ENCODE measurements at regions not wholly inside any gene's neighbourhood (a gene's known extent, or its start where the extent isn't known, plus 50 kb on each side); places are given as distances from the start of the nearest gene placed in this dataset.

GRCh38 chr7:88635149-88635548 lies 124.4 kb upstream of the ZNF804B start:
- Histone ChIP-seq H2AFZ (ENCODE audit: low read depth, low read length) (no peak overlapping the region), H3K4me3 (ENCODE audit: low read depth in 1 of 2, low read length in 2 of 2) (no peak overlapping the region), H3K27me3 (ENCODE audit: insufficient read depth, low read length, poor library complexity) (no peaks in the 10 kb centered on the region), H3K9me3 (ENCODE audit: insufficient read depth, low read length, severe bottlenecking) (no peaks in the 10 kb centered on the region), H3K4me2 (ENCODE audit: insufficient read depth, low read length) (no peak overlapping the region), H3K36me3 (ENCODE audit: insufficient read depth, low read length) (no peaks in the 10 kb centered on the region), H3K79me2 (ENCODE audit: insufficient read depth, low read length) (no peaks in the 10 kb centered on the region), H3K27ac (ENCODE audit: low read length) (no peak overlapping the region), H3K4me1 (ENCODE audit: insufficient read depth, low read length) (no peaks in the 10 kb centered on the region), H3K9ac (ENCODE audit: low read depth, low read length) (no peak overlapping the region), H4K20me1 (ENCODE audit: insufficient read depth, low read length) (no peaks in the 10 kb centered on the region)
- no peak for DNase-seq
- TF ChIP-seq CTCF (IDR thresholded peaks at IDR 0.05; ENCODE audit: borderline replicate concordance, extremely low read depth, low read length, poor library complexity, severe bottlenecking), result no peak
- TF ChIP-seq EZH2 (IDR thresholded peaks at IDR 0.05; ENCODE audit: borderline replicate concordance, low read depth, low read length, severe bottlenecking), result no peak
- no peak for ATAC-seq (ENCODE audit: insufficient read depth, low read depth)

- Histone ChIP-seq H3K4me2 (ENCODE audit: insufficient read depth, low read length) (no peak overlapping the region), H2AFZ (ENCODE audit: low read depth, low read length) (no peak overlapping the region), H3K79me2 (ENCODE audit: insufficient read depth, low read length) (no peaks in the 10 kb centered on the region), H3K27me3 (ENCODE audit: insufficient read depth, low read length, poor library complexity) (no peaks in the 10 kb centered on the region), H3K9ac (ENCODE audit: low read depth, low read length) (no peak overlapping the region), H4K20me1 (ENCODE audit: insufficient read depth, low read length) (no peaks in the 10 kb centered on the region), H3K4me3 (ENCODE audit: low read depth in 1 of 2, low read length in 2 of 2) (no peak overlapping the region), H3K27ac (ENCODE audit: low read length) (no peak overlapping the region), H3K36me3 (ENCODE audit: insufficient read depth, low read length) (no peaks in the 10 kb centered on the region), H3K4me1 (ENCODE audit: insufficient read depth, low read length) (no peaks in the 10 kb centered on the region), H3K9me3 (ENCODE audit: insufficient read depth, low read length, severe bottlenecking) (no peaks in the 10 kb centered on the region)
- no peak for ATAC-seq (ENCODE audit: insufficient read depth, low read depth)
- TF ChIP-seq EZH2 (IDR thresholded peaks at IDR 0.05; ENCODE audit: borderline replicate concordance, low read depth, low read length, severe bottlenecking), result no peak
- no peak for TF ChIP-seq CTCF (IDR thresholded peaks at IDR 0.05; ENCODE audit: borderline replicate concordance, extremely low read depth, low read length, poor library complexity, severe bottlenecking)
- DNase-seq, result no peak
Measured at GRCh38 chr7:88629559-88629958, 129.9 kb upstream of the ZNF804B start.

- Histone ChIP-seq H3K36me3 (ENCODE audit: insufficient read depth, low read length) (no peaks in the 10 kb centered on the region), H3K79me2 (ENCODE audit: insufficient read depth, low read length) (no peaks in the 10 kb centered on the region), H3K9ac (ENCODE audit: low read depth, low read length) (no peak overlapping the region), H3K4me3 (ENCODE audit: low read depth in 1 of 2, low read length in 2 of 2) (no peak overlapping the region), H3K27ac (ENCODE audit: low read length) (no peak overlapping the region), H4K20me1 (ENCODE audit: insufficient read depth, low read length) (no peaks in the 10 kb centered on the region), H3K4me1 (ENCODE audit: insufficient read depth, low read length) (no peaks in the 10 kb centered on the region), H3K27me3 (ENCODE audit: insufficient read depth, low read length, poor library complexity) (no peaks in the 10 kb centered on the region), H3K9me3 (ENCODE audit: insufficient read depth, low read length, severe bottlenecking) (no peaks in the 10 kb centered on the region), H2AFZ (ENCODE audit: low read depth, low read length) (no peak overlapping the region), H3K4me2 (ENCODE audit: insufficient read depth, low read length) (no peak overlapping the region)
- ATAC-seq (ENCODE audit: insufficient read depth, low read depth), result no peak
- TF ChIP-seq EZH2 (IDR thresholded peaks at IDR 0.05; ENCODE audit: borderline replicate concordance, low read depth, low read length, severe bottlenecking) (no peak), CTCF (IDR thresholded peaks at IDR 0.05; ENCODE audit: borderline replicate concordance, extremely low read depth, low read length, poor library complexity, severe bottlenecking) (no peak)
- no peak for DNase-seq
Measured at GRCh38 chr7:88628363-88629085, 131.0 kb upstream of the ZNF804B start.

Data from DND-41 (cell line).